Amygdala (tissue), 56 donors: ENCODE measurements at regions not wholly inside any gene's neighbourhood (a gene's known extent, or its start where the extent isn't known, plus 50 kb on each side); places are given as distances from the start of the nearest gene placed in this dataset.

Source experiments
- DNase-seq, 56 donors: peaks; one replicate each; lab custom pipeline; 2025; lab: John Stamatoyannopoulos, UW

DNA sequence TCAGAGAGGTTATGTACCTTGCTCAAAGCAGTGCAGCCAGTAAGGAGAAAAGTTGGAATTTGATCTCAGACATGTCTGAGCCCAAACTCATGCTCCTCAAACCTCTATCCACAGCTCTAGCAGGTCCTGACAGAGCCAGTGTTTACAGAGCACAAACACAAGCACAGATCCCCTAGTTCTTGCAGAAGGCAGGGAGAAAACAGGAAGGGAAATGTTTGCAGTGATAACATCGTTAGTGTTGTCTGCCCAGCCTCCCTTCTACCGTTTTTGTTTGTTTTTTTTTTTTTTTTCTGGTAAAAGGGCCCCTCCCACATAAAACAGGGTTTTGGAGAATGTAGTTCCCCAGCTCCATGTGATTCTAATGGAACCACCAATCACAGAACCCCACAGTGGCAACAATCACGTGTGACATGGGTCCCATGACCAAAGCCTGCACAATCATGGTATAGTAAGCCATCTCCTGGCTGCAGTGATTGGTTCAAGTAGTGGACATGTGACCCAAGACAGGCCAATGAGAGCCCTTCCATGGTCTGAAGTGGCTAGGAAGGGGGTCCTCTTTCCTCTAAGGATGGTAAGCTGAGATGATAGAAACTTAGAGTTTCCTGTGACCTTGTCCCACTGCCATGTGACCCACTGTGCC lies 513.4 kb downstream of the MED13L start:
- DNase-seq, result no peak

DNA sequence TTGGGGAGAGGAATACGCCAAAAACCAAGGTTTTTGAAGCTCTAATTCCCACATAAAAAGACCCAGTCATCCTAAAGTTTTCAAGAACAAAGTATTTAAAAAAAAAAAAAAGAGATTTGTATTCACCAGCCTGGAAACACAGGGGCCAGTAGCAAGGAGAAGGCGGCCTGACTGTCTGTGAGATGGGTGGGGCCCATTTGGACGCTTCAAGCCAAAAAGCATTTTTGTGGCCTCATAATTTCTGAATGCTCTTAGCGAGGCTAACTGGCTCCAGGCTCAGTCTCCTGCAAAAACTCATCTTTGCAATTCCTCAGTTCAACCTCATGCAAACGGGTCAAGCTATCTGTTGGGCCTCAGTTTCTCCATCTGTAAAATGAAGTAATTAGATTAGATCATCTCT lies 514.1 kb downstream of the MED13L start:
- DNase-seq, result no peak

DNA sequence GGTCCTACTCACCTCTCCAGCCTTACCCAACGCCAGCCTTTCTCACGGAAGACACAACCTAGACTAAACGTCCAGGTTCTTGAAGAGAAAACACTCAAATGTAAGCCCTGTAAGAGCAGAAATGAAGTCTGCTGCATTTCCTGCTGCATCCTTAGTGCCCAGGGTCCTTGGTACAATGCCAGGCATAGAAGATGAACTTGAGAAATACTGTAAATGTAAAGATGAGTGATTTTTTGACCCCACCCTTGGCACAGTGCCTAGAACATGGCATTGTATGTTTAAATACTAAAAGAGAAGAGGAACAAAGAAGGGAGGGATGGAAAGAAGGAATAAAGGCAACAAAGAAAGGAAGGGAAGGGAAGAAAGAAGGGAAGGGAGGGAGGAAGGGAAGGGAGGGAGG lies 514.6 kb downstream of the MED13L start:
- no peak for DNase-seq

DNA sequence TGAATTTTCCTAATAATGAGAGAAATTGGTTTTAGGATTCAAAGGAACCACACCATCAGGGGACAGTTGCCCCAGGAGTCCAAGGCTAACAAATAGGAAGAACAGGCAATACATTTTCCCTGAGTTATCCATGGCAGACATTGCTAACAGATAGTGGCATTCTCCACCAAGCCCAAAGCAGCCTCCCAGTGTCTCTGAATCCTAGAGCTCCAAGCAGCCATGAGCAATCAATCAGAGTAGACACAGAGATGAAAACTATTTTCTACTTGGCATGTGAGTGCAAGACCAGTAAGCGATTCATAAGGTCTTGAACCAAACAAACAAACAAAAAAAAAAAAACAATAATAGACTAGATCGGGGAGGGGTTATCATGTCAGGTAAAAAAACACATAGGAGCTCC lies 515.7 kb downstream of the MED13L start:
- no peak for DNase-seq

DNA sequence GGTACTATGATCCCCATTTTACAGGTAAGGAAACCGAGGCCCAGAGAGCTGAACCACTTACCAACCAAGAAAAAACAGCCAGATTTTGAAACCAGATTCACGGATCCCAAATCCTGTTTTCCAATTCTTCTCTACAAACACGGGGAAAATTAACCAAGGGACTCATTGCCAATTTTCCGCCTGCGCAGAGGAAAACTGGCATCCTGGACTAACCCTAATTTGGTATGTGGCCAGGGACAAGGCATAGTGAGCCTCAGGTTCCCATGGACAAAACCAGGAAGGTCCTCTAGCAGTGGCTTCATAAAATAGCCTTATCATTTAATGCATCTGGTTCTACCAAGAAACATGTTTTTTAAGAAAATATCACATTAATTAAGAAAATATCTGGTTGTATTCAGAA lies 517.3 kb downstream of the MED13L start:
- DNase-seq, result no peak

DNA sequence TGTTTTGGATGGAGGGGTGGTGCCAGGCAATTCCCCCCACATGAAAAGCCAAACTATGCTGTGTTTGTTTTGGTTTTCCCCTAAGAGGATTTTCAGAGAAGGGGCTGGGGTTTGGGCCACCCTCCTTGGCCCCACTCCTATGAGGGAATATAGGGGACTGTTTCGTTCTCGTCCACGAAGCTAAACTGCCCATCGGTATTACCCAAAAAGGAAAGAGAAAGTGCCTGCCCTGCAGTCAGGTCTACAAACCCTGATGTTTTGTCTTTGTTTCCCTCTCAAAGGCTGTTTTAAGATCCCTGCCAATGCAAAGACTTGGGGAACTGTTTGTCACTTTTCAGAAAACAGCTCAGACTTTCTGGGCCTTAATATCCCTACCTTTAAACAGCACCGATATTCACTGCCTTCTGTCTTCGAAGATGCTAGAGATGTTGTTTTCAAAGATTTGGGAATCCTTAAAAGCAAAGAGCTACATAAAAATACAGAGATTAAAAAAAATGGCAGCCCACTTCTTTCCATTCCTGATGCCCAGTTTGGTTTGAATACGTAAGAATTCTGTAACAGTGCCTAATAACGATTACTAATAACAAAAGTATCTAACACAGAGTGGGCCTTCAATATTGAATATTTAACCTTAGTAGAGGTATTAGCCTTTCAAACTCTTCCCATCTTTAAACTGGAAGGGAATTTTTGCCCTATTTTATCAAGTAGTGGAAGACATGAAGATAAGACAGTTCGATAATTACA lies 518.4 kb downstream of the MED13L start:
- no peak for DNase-seq

DNA sequence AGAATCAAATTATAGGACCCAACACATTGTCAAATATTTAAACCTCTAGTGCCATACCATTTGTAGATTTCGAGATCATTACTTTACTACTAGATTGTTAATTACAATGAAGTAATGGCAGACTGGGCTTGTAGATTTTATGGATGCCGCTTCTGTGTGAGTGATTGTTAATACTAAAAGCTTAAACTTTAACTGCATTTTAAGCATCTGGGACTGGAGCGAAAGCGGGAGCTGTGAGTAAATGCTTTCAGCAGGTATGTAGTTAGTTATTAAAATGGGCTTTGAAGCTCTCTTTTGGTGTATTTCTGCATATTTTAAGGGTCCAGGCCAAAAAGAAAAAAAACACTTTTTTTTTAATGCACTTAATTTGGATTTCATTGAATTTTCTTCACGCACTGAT lies 519.3 kb downstream of the MED13L start:
- no peak for DNase-seq

DNA sequence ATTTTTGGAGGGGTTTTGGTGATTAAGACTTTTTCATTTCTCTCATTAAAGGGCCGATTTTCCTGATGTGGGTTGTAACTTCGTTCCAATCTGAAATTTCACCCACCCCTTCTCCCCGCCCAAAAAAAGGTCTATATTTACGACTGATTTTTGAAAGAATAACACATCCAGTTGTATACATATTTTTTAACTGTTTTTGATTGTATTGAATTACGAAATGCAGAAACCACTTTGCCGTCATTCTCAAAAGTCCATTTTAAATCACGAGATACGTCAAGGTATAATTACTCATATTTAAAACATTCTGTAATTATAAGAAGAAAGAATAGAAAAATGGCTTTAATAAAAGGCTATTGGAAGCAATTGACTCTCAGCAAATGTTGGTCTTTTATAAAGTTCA lies 520.7 kb downstream of the MED13L start:
- DNase-seq, result no peak

DNA sequence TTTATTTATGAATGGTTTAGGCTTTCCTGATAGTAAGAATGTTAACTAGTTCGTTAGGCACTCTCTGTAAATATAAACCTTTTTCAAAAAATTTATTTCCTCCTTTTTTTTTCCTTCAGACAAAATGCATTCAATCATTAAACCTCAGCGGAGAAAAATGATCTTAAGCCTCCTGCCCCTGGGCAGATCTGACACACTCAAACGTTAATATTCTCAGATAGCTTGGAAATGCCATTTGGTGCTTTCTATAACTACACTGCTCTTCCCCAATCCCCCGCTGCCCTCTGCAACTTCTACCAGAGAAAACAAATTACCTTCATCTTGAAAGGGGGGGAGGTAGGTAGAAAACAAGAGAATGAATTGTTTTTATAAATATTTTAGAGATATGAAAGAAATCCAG lies 521.2 kb downstream of the MED13L start:
- no peak for DNase-seq

DNA sequence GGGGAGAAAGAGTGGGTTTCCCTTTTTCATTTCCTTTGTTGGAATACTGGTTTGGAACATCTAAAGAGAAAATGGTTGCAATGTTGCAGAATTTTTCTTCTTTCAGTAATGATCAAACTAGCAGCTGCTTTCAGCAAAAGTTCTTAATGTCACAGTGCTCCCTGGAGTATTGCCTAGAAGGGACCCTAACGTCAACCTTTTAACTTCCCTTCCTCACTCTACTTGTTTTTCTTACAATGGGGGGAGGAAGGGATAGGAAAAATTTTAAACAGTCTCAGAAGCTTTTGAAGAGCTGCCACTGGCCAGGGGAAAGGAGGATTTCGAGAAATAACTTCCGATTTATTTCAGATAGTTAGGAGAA lies 521.8 kb downstream of the MED13L start:
- no peak for DNase-seq

DNA sequence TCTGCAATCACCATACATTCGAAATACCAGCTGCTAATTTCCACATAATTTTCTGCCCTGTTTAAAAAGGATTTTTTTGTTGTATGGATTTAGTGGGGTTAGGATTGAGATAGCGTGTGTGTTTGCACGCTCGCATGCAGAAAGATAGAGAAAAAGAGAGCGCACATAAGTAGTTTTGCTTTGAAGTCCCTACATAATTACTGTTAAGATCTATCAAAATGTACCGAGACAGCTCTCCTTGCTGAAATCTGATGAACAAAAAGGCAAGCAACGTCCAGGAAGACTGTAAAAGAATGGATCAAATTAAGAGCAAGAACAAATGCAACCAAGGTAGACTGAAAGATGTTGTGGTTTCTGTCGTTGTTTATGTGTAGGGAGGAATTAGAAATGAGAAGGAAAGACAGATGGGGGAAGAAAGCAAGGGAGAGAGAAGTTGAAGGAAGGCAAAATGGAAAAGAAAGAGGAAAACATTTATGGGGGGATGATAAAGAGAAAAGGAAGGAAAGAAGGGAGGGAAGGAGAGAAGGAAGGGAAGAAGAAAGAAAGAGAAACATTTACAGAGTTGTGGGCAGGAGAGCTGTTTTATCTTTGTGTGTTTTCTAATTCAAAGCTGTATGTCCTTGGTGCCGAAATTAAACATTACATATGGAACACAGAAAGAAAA lies 522.3 kb downstream of the MED13L start:
- no peak for DNase-seq

DNA sequence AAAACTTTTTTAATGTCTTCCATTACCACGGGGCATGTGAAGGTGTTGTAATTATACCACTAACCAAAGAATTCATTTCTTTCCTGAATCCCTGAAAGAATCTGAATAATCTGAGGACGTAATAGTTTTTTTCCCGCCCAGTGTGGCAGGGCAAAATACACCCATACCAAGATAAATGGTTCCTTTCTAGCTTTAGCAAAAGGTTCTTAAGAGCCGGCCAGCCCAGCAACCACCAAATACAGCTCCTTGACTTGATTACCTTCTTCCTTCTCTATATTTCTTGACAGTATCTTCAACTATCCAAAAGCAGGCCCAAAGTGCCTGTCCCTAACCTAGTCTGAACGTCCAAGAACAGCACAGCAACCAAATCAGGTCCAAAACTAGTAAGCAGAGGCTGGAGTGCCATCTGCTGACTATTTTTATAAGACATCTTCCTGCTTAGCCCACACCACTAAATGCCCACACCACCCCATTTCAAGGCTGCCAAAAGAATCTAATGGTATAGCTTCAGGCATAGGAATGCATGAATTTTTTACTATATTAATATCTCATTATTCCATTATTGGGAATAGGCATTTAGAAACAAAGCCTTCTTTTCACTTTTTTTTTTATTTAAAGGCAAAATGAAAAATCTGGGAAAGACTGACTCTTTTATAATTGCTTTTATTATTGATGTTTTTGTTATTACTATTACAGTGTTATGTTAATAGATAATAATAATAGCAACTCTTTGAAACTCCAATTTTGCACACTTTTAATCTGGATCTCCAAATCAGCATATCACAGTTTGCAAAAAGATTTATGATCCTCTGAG lies 524.4 kb downstream of the MED13L start:
- peak in 29 of 56 donors; percentile 0 to 70 (median 6) for DNase-seq

DNA sequence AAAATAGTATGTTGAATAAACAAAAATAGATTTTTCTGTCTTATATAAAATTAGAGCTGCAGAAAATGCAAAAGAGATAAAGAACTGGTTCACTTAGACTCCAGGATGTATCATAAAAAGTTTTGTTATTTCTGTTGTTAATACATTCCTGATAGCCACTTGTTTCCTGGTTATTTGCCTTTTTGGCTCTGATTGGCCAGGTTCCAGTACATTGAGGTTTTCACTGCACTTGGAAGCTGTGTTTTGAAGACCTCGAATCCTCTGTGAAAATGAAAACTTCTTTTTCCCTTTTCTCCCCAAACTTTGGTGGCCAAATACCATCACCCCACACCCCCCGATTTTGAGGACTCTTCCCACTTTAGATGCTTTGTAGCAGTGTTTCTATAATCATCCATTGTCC lies 525.3 kb downstream of the MED13L start:
- DNase-seq, result no peak

DNA sequence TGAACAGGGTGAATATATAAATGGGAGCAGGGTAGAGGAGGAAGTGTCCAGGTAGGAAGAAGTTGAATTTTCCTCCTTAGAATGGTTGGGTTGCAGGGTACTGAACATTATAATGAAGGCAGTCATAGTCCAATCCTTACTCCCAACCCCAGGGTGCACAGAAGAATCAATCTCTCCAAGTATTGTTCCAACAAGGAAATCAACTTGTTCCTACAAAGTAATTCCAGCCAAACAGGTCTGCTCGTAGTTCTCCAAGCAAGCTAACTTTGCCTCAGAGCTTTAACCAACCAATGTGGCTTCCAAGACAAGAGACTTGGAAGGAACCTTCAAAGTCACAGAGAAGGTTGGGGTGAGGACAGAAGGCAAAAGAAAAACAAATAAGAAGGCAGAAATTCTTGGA lies 527.2 kb downstream of the MED13L start:
- no peak for DNase-seq

DNA sequence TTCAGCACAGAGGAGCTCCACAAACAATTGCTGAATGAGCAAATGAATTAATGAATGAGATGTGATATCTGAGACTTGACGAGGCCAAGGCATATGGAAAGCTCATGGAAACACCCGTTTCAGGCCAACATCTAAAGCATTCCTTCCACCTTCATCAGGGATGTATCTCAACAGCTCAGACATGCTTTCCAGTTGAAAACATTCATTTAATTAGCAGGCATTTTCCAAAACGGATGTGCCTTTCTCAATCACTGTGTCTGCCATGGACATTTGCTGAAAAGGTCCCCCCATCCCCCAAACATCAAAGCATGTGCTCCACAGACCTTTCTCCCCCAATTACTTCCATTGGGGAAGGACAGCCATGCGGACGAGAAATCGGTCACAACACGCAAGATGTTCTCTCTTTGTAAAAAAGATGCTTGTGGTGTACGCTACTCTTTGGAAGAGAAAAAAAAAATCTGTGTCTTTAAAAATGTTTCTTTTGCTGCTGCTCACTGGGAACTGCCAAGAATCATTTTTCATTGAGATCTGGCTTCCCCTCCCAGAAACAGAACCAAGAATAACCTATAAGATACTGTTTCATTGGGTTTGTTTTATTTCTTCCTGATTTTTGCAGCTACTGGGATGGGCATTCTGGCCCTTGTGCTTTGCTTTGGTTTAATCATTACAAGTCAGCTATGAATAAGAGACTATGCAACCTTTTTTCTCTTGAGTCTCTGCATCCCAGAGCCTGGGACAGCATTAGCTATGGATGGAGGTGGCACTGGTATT lies 528.2 kb downstream of the MED13L start:
- no peak for DNase-seq

DNA sequence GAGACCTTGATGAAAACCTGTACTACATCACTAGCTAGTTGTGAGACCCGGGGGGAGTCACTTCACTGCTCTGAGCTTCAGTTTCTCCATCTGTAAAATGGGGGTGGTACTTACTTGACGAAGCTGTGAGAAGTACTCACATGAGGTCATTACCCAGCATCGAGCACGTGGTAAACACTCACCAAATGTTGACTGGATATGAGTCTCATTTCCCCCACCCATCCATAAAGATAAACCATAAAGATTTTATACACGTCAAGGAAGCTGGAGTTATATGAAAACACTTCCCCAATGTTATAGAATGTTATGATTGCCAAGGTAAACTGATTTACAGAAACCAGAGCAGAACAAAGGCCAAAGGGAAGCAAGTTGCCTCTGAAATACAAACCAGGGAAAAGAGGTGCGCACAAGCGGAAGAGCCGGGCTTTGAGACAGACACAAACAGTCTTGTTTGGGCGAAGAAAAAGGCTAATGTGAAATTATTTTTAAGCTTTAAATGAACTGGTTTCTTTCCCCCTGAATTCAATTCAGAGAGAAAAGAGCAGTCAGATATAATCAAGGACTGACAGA lies 536.8 kb downstream of the MED13L start:
- DNase-seq, result no peak

DNA sequence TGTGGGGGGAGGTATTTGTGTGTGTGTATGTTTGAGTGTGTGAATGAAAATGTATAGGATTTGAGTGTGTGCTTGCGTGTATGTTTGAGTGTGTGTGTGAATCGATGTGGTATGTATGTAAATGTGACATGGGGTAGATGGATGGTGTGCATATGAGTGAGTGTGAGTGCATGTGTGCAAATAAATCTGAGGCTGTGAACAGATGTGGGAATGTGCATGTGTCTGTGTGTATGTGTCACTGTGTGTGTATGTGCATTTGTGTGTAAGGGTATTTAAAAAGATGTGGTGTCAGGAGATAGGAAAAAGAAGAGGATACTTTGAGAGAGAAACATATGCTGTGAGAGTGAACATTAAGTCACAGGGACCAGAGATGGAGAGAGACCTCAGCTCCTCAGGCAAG lies 539.6 kb downstream of the MED13L start:
- DNase-seq, result no peak

DNA sequence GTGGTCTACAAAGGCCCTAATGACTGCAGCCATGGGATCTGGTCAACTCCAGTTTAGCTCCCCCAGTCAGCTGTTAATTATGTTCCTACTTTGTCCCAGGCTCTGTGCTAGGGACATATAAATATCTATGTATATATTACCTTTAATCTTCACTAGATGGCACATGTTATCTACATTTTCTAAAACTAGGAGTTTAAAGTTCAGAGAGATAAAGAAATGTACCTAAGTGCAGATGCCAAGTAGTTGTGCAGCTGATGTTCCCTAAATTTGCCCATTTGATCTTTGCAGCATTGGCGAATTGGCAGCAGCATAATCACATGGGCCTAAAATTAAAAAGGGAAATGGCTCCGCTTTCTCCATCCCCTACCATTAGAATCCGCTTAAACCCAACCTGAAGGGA lies 541.1 kb downstream of the MED13L start:
- no peak for DNase-seq

DNA sequence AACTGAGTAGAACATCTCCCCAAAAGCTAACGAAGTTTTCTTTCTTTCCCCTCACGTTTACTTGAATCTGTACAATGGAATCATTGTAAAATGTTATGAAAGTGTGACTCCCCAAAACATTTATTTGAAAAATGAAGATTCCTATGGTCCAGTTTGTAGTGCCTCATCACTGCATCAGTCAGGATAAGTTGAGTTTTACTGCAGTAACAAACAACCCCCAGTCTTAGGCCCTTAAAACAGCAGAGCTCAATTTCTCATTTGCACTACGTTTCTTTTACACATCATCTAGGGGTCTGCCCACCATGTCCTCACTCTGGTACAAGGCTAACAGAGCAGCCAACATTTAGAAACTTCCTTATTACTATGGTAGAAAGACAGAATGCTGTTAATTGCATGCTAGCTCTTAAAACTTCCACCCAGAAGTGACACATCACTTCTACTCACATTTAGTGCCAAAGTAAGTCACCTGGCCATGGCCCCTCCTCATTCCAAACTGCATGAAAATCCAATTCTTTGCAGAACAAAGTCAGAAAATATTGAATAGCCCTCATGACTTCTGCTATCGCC lies 546.4 kb downstream of the MED13L start:
- DNase-seq, result no peak

DNA sequence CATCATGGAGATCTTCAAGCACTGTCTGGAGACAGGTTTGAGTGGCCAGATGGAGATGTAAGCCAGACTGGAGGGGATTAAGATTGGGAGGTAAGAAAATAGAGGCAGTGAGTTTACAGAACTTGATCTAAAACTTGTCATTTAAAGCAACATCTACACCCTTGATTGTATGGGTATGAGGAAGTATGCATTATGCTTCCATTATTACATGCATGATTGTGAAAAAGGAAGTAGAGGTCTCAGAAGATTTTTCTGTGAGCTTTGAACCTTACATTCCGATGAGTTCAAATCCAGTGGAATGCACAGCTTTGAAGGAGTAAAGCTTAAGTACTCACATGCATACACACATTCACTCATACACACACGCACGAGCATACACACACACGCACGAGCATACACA lies 550.8 kb downstream of the MED13L start:
- no peak for DNase-seq
